PC-3 (cell line): ENCODE measurements at regions not wholly inside any gene's neighbourhood (a gene's known extent, or its start where the extent isn't known, plus 50 kb on each side); places are given as distances from the start of the nearest gene placed in this dataset.

Experiments used
- ATAC-seq: fragments of 200-7000 bp; cut with Tn5 transposase; 2 replicates; pipeline ENCODE4 v1.9.1; 2020; ENCODE audit warnings: mild to moderate bottlenecking, moderate library complexity
- BruUV-seq: library from RNA; stranded (reverse); fragments of 400-500 nt; replicated peaks from 2 replicates; lab custom pipeline; 2021; lab: Mats Ljungman, UMichigan
- CTCF ChIA-PET: fragments of 300-600 bp; sonication (Branson Sonifier 250); formaldehyde crosslinking; loops from one replicate; lab custom pipeline; 2022; ENCODE audit warnings: antibody characterized with exemption; lab: Charles Lee
- POLR2A ChIA-PET: fragments of 300-600 bp; sonication (Branson Sonifier 250); formaldehyde crosslinking; loops from one replicate; lab custom pipeline; 2022; ENCODE audit warnings: antibody characterized with exemption; ENCODE audit not compliant: unreplicated experiment; lab: Charles Lee
- DNase-seq: peaks from one replicate; pipeline ENCODE4 v3.0.0-alpha.2; 2015
- H2AFZ ChIP-seq: fragments of 300-600 bp; sonication (generic); 2 replicates; pipeline ENCODE4 v1.6.0; 2016; ENCODE audit warnings: antibody characterized with exemption, low read length
- H3F3A ChIP-seq: fragments of 300-600 bp; sonication (generic); one replicate; pipeline ENCODE4 v1.6.0; 2017; ENCODE audit warnings: antibody characterized with exemption, low read length, control low read depth, mild to moderate bottlenecking; ENCODE audit not compliant: unreplicated experiment
- H3K27ac ChIP-seq: fragments of 300-600 bp; sonication (generic); 2 replicates; pipeline ENCODE4 v1.5.1; 2016; ENCODE audit warnings: mild to moderate bottlenecking, low read length
- H3K27me3 ChIP-seq: fragments of 300-600 bp; sonication (generic); 2 replicates; pipeline ENCODE4 v1.6.1; 2016; ENCODE audit warnings: low read length, mixed read lengths
- H3K36me3 ChIP-seq: fragments of 300-600 bp; sonication (generic); 2 replicates; pipeline ENCODE4 v1.6.1; 2016; ENCODE audit warnings: low read depth, mixed run types, low read length, mixed read lengths
- H3K4me1 ChIP-seq: fragments of 300-600 bp; sonication (generic); 2 replicates; pipeline ENCODE4 v1.5.1; 2016; ENCODE audit warnings: low read length; ENCODE audit not compliant: insufficient read depth
- H3K4me2 ChIP-seq: fragments of 300-600 bp; sonication (generic); 2 replicates; pipeline ENCODE4 v1.6.0; 2016; ENCODE audit warnings: low read length
- H3K4me3 ChIP-seq: fragments of 300-600 bp; sonication (generic); 2 replicates; pipeline ENCODE4 v1.5.1; 2016; ENCODE audit warnings: mild to moderate bottlenecking, low read length, mixed read lengths
- H3K79me2 ChIP-seq: fragments of 300-600 bp; sonication (generic); 2 replicates; pipeline ENCODE4 v1.6.1; 2017; ENCODE audit warnings: low read length, mixed read lengths
- H3K9ac ChIP-seq: fragments of 300-600 bp; sonication (generic); 2 replicates; pipeline ENCODE4 v1.6.0; 2016; ENCODE audit warnings: mild to moderate bottlenecking, low read length
- H3K9me2 ChIP-seq: fragments of 300-600 bp; sonication (generic); replicated peaks from 2 replicates; pipeline ENCODE4 v1.6.1; 2016; ENCODE audit warnings: mixed run types, low read length, mixed read lengths
- H3K9me3 ChIP-seq: fragments of 300-600 bp; sonication (generic); 2 replicates; pipeline ENCODE4 v1.6.1; 2016; ENCODE audit warnings: low read length, mixed read lengths
- H4K20me1 ChIP-seq: fragments of 300-600 bp; sonication (generic); 2 replicates; pipeline ENCODE4 v1.6.1; 2016; ENCODE audit warnings: low read length, mixed read lengths
- CTCF ChIP-seq: fragments of 300-600 bp; sonication (generic); conservative IDR thresholded peaks from 2 replicates; pipeline ENCODE4 v1.5.1; 2017; ENCODE audit warnings: antibody characterized with exemption, low read depth, mild to moderate bottlenecking, low read length
- EZH2 ChIP-seq: fragments of 300-600 bp; sonication (generic); IDR thresholded peaks from one replicate; pipeline ENCODE4 v1.6.1; 2017; ENCODE audit warnings: antibody characterized with exemption, mild to moderate bottlenecking, low read length; ENCODE audit not compliant: unreplicated experiment
- EZH2phosphoT487 ChIP-seq: fragments of 300-600 bp; sonication (generic); IDR thresholded peaks from 2 replicates; pipeline ENCODE4 v1.6.1; 2018; ENCODE audit warnings: mild to moderate bottlenecking, antibody characterized with exemption, low read length, borderline replicate concordance
- intact Hi-C: fragments of 100-400 bp; cut with micrococcal nuclease; formaldehyde crosslinking; loops from 2 replicates; pipeline ENCODE4 v1.9.0; 2023

- no peak overlapping the region for H3K27ac ChIP-seq
- DNase-seq: no peak
- H3K9me2 ChIP-seq: no peaks in the 10 kb centered on the region
- no peak overlapping the region for H3K9ac ChIP-seq
- H2AFZ ChIP-seq: no peak overlapping the region
- H3K4me2 ChIP-seq: no peak overlapping the region
- peaks cover 10% of the 10 kb centered on the region; the same call in 1 of the 2 replicates for H3K4me1 ChIP-seq
- ChIA-PET CTCF (no interaction called here), POLR2A (interaction anchor here (0.5 kb wide), 1 partner anchor 107 kb away, joined by 4 read pairs; no protein-coding TSS in a partner anchor)
- peaks cover 3% of the 10 kb centered on the region for H3K9me3 ChIP-seq
- peaks cover 6% of the 10 kb centered on the region; the same call in 1 of the 2 replicates for H3K27me3 ChIP-seq
- intact Hi-C loops: no loop called here
- no peak for ATAC-seq
- TF ChIP-seq EZH2 (no peak), EZH2phosphoT487 (no peak), CTCF (no peak)
- H3K4me3 ChIP-seq: no peak overlapping the region
- no peaks in the 10 kb centered on the region for H3F3A ChIP-seq
- no peaks in the 10 kb centered on the region for H3K36me3 ChIP-seq
- H3K79me2 ChIP-seq: peaks cover 3% of the 10 kb centered on the region; the same call in 1 of the 2 replicates
- no TSS peak for BruUV-seq
- no peaks in the 10 kb centered on the region for H4K20me1 ChIP-seq
Measured at GRCh38 chr11:134758342-134758931, 346.4 kb upstream of the B3GAT1 start.

- Histone ChIP-seq H3F3A (no peaks in the 10 kb centered on the region), H3K4me3 (no peak overlapping the region), H3K4me2 (no peak overlapping the region), H3K9ac (no peak overlapping the region), H3K9me3 (peaks cover 3% of the 10 kb centered on the region), H4K20me1 (no peaks in the 10 kb centered on the region), H3K36me3 (no peaks in the 10 kb centered on the region), H3K4me1 (peaks cover 6% of the 10 kb centered on the region; the same call in 1 of the 2 replicates), H3K27me3 (peaks cover 9% of the 10 kb centered on the region; the same call in 1 of the 2 replicates), H3K27ac (no peak overlapping the region), H2AFZ (no peak overlapping the region), H3K9me2 (no peaks in the 10 kb centered on the region), H3K79me2 (no peaks in the 10 kb centered on the region)
- POLR2A ChIA-PET: no interaction called here
- BruUV-seq: no TSS peak
- ATAC-seq (no peak), DNase-seq (no peak)
- CTCF ChIA-PET: no interaction called here
- TF ChIP-seq EZH2phosphoT487 (no peak), CTCF (no peak), EZH2 (no peak)
- intact Hi-C loops: no loop called here
Measured at GRCh38 chr11:134757633-134758032, 345.6 kb upstream of the B3GAT1 start.

- Histone ChIP-seq H4K20me1 (no peaks in the 10 kb centered on the region), H3K79me2 (no peaks in the 10 kb centered on the region), H3K36me3 (no peaks in the 10 kb centered on the region), H3K4me1 (peaks cover 6% of the 10 kb centered on the region; the same call in 1 of the 2 replicates), H3K9me2 (no peaks in the 10 kb centered on the region), H3F3A (no peaks in the 10 kb centered on the region), H3K4me3 (no peak overlapping the region), H3K27me3 (peaks cover 9% of the 10 kb centered on the region; the same call in 1 of the 2 replicates), H3K9ac (no peak overlapping the region), H3K4me2 (no peak overlapping the region), H2AFZ (no peak overlapping the region), H3K27ac (no peak overlapping the region), H3K9me3 (peaks cover 3% of the 10 kb centered on the region)
- CTCF ChIA-PET: no interaction called here
- no TSS peak for BruUV-seq
- ATAC-seq (no peak), DNase-seq (no peak)
- POLR2A ChIA-PET: no interaction called here
- no peak for TF ChIP-seq CTCF
- TF ChIP-seq EZH2phosphoT487: no peak
- no peak for TF ChIP-seq EZH2
- intact Hi-C loops: no loop called here
Measured at GRCh38 chr11:134756811-134757540, 344.9 kb upstream of the B3GAT1 start.
